ENCODE measurements at regions not wholly inside any gene's neighbourhood (a gene's known extent, or its start where the extent isn't known, plus 50 kb on each side); places are given as distances from the start of the nearest gene placed in this dataset.

DNA sequence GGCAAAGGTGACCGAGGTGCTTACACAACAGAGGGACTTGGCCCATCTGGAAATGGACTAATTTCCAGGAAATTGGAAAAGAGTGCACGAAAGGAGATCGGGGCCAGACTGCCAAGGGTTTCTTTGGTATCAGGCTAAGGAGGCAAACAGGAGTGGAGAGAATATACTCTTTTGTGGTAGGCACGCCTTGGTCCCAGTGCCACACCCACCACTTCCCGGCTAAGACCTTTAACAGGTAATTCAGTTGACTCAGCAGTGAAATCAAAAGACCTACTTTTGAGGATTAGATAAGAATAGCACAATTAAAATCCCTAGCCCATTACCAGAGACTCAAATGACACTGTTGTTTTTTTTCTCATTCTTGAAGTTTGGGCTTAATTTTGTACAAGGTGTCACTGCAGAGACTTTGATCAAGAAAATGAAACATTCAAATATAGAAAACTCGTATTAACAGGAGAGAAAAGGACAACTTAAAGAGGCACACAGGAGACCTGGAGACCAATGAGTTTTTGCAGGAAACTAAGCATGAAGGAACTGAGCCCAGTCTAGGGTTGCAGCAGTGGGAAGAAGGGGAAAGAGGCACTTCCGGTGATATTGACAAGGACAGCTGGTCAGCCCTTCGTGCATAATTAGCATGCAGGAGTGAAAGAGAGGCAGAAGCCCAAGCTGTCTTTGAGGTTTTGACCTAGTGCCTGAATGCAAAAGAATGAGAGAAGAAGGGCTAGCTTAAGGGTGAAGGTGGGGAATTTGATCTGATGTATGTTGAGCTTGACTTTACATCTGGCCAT is 265.5 kb upstream of the CCL2 start:
- no peak for TF ChIP-seq POLR2A (IDR thresholded peaks at IDR 0.05)
- TF ChIP-seq, protein P1, sequence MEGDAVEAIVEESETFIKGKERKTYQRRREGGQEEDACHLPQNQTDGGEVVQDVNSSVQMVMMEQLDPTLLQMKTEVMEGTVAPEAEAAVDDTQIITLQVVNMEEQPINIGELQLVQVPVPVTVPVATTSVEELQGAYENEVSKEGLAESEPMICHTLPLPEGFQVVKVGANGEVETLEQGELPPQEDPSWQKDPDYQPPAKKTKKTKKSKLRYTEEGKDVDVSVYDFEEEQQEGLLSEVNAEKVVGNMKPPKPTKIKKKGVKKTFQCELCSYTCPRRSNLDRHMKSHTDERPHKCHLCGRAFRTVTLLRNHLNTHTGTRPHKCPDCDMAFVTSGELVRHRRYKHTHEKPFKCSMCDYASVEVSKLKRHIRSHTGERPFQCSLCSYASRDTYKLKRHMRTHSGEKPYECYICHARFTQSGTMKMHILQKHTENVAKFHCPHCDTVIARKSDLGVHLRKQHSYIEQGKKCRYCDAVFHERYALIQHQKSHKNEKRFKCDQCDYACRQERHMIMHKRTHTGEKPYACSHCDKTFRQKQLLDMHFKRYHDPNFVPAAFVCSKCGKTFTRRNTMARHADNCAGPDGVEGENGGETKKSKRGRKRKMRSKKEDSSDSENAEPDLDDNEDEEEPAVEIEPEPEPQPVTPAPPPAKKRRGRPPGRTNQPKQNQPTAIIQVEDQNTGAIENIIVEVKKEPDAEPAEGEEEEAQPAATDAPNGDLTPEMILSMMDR (IDR thresholded peaks at IDR 0.05), result no peak
- Histone ChIP-seq H3K9me3 (no peaks in the 10 kb centered on the region), H3K27ac (no peak overlapping the region), H3K4me1 (no peaks in the 10 kb centered on the region), H3K27me3 (no peaks in the 10 kb centered on the region), H3K4me3 (replicated peaks in 1 of 3) (no peak overlapping the region), H3K36me3 (no peaks in the 10 kb centered on the region)
- WGBS, 2 donors, result 53 to 54% methylated on average over 8 of the region's 8 CpGs
- intact Hi-C loops (cut with DNase I), result loop anchor here (5.0 kb wide), 1 partner anchor 117 kb away; no protein-coding TSS in a partner anchor
- DNase-seq, result no peak

DNA sequence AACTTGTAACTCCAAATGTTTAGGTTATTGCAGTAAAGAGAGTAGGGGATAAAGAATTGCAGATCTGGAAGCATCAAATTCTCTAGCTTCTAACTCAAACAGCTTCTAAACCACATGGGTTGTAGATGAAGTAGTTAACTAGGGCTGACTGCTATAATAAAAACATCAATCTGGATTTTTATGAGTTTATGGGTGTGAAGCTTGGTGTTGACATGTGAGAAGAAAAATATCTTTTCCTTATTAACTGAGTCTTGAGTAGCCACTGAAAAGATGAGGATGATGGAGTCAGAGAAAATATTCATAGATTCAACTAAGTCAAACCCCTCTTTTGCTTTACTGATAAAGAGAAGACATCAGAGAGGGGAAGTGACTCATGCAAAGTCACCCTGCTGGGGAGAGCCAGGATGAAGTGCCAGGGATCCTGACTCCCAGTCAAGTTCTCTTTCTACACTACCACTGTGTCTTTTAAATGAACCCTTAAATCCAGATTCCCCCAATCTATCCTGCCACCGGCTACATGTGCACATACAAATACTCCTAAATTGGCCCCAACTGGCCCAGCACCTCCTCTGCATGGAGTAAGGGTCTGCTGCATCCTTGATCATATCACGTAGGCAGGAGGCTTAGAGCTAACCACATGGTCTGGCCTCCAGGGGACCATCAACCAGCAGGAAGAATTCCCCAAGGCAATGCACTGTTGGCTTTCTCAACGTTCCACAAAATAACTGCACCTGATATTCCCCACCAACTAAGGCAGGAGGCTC is 264.0 kb upstream of the CCL2 start:
- intact Hi-C loops (cut with DNase I), result loop anchor here (5.0 kb wide), 1 partner anchor 119 kb away; no protein-coding TSS in a partner anchor
- no peak overlapping the region for H3K4me3 ChIP-seq (replicated peaks in 1 of 3)
- TF ChIP-seq, protein P1 (IDR thresholded peaks at IDR 0.05), result no peak
- no peak for TF ChIP-seq POLR2A (IDR thresholded peaks at IDR 0.05)
- H3K27me3 ChIP-seq, result no peaks in the 10 kb centered on the region
- no peaks in the 10 kb centered on the region for H3K9me3 ChIP-seq
- no peaks in the 10 kb centered on the region for H3K4me1 ChIP-seq
- no peak for DNase-seq
- H3K27ac ChIP-seq, result no peak overlapping the region
- no peaks in the 10 kb centered on the region for H3K36me3 ChIP-seq
- WGBS, 2 donors, result 55 to 58% methylated on average over 3 of the region's 3 CpGs

DNA sequence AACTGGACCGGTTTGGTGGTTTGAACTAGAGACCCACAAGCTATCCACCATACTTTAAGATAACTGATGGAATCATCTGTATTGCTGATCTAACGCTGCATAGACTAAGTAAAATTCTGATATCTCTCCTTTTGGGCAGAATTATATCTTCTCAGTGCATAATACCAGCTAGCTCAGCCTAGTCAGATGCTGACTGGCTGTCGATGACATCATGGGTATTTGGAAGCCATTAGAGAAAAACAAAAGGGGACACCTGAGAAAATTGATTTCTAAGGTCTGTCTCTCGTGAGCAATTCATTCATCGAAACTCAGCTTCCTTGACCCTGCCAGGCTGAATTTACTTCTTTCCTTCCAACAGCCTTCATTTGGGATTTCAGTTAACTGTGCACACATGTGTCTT is 263.0 kb upstream of the CCL2 start:
- no peak for DNase-seq
- Histone ChIP-seq H3K9me3 (no peaks in the 10 kb centered on the region), H3K4me1 (no peaks in the 10 kb centered on the region), H3K36me3 (no peaks in the 10 kb centered on the region), H3K4me3 (replicated peaks in 1 of 3) (no peak overlapping the region), H3K27ac (no peak overlapping the region), H3K27me3 (no peaks in the 10 kb centered on the region)
- WGBS, 2 donors, result 74% methylated on average over 5 of the region's 5 CpGs
- no peak for TF ChIP-seq POLR2A (IDR thresholded peaks at IDR 0.05)
- TF ChIP-seq, protein P1 (IDR thresholded peaks at IDR 0.05), result no peak
- intact Hi-C loops (cut with DNase I), result loop anchor here (5.0 kb wide), 1 partner anchor 120 kb away; no protein-coding TSS in a partner anchor

DNA sequence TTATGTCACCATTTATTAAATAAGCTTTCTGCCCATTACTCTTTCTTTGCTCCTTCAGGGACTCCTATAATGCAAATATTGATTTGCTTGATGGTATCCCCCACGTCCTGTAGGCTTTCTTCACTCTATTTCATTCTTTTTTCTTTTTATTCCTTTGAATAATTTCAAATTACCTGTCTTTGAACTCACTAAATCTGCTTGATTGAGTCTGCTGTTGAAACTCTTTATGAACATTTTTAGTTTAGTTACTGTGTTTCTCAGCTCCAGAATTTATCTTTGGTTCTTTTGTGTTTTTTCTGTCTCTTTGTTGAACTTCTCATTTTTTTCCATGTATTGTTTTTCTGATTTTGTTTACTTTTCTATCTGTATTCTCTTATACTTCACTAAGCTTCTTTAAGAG is 254.4 kb upstream of the CCL2 start:
- Histone ChIP-seq H3K27me3 (no peaks in the 10 kb centered on the region), H3K4me3 (replicated peaks in 1 of 3) (no peak overlapping the region), H3K36me3 (no peaks in the 10 kb centered on the region), H3K9me3 (no peaks in the 10 kb centered on the region), H3K4me1 (no peaks in the 10 kb centered on the region), H3K27ac (no peak overlapping the region)
- intact Hi-C loops (cut with DNase I), result no loop called here
- DNase-seq, result no peak
- WGBS, 2 donors, result 35 to 44% methylated on average over 1 of the region's 1 CpG
- TF ChIP-seq, protein P1 (IDR thresholded peaks at IDR 0.05), result no peak
- TF ChIP-seq POLR2A (IDR thresholded peaks at IDR 0.05), result no peak

DNA sequence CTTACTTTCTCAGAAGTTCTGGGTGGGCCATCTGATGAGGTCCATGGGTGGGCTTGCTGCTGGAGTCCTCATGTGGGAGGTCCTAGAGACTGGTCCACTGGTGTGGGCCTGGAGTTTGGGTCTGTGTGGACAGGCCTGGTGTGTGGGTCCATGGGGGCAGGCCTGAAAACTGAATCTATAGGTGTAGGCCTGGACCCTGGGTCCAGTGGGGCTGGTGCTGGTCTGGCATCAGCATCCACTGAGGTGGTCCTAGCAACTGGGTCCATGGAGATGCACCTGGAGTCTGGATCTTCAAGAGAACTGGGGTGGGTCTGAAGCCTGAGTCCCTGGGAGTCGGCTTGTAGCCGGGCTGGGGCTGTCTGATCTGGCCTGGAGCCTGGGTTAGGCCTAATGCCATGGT is 253.8 kb upstream of the CCL2 start:
- Histone ChIP-seq H3K9me3 (no peaks in the 10 kb centered on the region), H3K4me3 (replicated peaks in 1 of 3) (no peak overlapping the region), H3K27me3 (no peaks in the 10 kb centered on the region), H3K36me3 (no peaks in the 10 kb centered on the region), H3K27ac (no peak overlapping the region), H3K4me1 (no peaks in the 10 kb centered on the region)
- DNase-seq, result no peak
- TF ChIP-seq, protein P1 (IDR thresholded peaks at IDR 0.05), result no peak
- no peak for TF ChIP-seq POLR2A (IDR thresholded peaks at IDR 0.05)
- 100% methylated on average over 2 of the region's 2 CpGs; no CpG with 5 or more reads in 1 of the 2 donors for WGBS, 2 donors
- intact Hi-C loops (cut with DNase I), result no loop called here
